Right ventricle myocardium superior (tissue), 1 donor: ENCODE measurements at regions not wholly inside any gene's neighbourhood (a gene's known extent, or its start where the extent isn't known, plus 50 kb on each side); places are given as distances from the start of the nearest gene placed in this dataset.

Experiments used
- ATAC-seq: fragments of 200-7000 bp; cut with Tn5 transposase; one replicate; pipeline ENCODE4 v1.9.1; 2020; ENCODE audit warnings: mild to moderate bottlenecking; ENCODE audit not compliant: poor library complexity
- DNase-seq: peaks from one replicate; pipeline ENCODE4 v3.0.0-alpha.2; 2020
- intact Hi-C: fragments of 100-400 bp; cut with DNase I; formaldehyde crosslinking; loops from one replicate; pipeline ENCODE4 v1.11.2; 2022
- donor health status: DM: no; HTN: yes; CAD: no; lungs with severe emphysema.

DNA sequence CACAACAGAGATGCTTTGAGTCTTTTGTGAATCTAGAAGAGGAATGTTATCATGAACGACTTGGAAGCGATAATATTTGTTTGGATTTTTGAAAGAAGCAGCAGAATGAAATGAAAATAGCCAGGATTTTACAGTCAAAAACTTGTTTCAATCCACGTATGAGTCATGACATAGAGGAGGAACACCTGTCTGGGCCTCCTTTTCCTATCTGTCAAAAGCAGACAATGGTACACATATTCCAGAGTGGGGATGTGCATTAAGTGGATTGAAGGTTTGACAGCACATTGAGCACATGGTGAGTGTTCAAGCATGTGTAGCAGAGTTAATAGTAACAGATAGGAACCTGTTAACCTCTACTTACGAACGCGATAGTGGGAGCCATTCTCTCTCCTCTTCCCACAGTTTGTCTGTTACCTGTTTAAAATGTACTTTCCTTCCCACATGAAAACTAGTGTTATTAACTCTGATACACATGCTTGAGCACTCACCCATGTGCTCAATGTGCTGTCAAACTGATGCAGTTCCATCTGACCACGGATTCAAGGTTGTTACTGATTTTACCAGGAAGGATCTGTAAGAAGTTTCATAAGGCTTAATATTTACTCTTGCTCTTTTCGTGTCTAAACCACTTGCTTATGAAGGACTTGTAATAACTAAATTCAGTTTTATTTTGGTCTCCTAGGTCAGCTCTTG, 863.4 kb upstream of the SOX11 start:
- no peak for ATAC-seq
- no peak for DNase-seq
- intact Hi-C loops = no loop called here

DNA sequence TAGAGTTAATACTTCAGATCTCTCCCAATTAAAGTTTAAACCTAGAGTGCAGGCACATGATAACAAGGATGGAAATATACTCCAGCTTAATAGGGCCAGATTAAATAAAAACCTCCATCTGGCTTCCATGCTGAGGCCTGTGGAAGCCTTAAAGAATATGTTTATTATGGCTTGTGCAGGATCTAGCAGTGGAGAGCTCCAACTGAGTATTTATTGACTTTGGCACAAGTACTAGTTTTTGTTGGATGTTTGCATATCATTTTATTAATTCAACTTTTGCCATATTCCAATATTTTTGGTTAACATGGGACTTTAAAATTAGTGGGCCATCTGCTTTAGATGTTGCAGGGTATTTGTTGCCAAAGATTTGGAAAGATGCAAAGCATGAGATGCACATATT, 860.4 kb upstream of the SOX11 start:
- ATAC-seq = no peak
- no peak for DNase-seq
- intact Hi-C loops = no loop called here

DNA sequence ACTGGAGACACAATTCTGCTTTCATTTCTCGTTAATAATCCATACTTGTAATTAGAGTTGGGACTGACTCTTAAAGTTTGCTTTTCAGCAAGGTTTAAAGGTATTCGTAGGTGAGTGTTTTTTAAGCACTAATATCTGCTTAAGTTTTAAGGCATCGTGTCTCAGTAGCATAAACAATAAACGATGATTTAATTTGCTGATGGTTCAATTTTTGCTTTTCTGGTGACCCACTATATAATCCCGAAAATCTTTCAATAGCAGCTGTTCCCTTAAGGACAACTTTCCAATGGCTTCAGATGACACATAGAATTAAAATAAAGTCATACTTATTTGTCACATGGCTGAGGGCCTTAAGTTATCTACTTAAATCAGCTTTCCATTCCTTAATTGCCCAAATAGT, 859.5 kb upstream of the SOX11 start:
- intact Hi-C loops = no loop called here
- no peak for ATAC-seq
- no peak for DNase-seq

DNA sequence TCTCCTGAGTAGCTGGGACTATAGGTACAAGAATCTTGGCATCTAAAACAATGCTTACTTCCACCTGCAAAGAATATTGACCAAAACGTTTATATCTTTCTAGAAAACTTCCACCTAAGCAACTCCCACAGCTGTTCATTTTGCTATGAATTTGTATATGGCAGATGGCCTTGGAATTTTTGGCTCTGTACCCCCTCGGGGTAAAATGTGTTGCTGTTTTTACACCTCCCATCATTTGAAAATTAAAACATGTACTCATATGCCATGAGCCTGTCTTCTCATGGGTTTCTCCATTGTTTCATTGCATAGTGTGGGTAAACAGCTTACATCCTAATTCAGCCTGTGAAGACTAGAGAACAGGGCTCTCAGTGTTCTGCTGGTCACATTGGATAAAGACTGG, 853.6 kb upstream of the SOX11 start:
- intact Hi-C loops = no loop called here
- ATAC-seq (no peak), DNase-seq (no peak)

DNA sequence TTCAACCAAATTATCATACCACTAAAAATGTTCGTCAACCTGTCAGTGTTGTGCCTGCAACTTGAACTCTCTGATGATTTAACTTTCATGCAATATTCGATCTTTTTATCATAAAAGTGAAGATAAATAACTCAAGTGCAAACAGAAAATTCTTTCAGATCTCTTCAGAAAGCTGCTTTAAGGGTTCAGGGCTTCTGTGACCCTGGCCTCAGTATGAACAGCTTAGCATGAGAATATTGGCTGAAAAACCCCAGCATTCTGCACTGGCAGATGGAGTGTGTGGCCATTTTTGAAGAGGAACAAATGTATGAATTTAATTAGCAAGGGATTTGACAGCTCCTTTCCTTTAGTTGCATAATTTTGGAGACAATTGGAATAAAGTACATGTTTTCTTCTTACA, 851.4 kb upstream of the SOX11 start:
- intact Hi-C loops = no loop called here
- no peak for ATAC-seq

DNA sequence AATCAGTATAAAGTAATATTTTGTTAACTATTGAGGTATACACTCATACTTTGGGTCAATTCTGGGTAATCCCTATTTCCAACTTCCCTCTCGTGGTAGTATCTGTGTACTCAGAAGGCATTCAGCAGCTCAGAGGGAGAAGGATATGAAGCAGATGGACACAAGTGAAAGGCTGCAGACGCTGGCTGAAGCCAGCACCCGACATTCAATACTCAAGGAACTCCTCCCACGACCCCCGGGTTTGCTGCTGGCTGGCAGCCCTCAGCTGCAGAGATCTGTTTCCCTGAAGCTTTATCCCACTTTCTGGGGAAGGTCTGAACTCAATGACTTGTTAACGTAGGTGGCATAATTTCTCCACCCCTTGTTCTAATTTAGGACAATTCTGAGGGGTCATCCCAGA, 847.3 kb upstream of the SOX11 start:
- ATAC-seq (no peak), DNase-seq (no peak)
- intact Hi-C loops = no loop called here

More for the DNA sequence above, 851.4 kb upstream of the SOX11 start:
- no peak for DNase-seq

DNA sequence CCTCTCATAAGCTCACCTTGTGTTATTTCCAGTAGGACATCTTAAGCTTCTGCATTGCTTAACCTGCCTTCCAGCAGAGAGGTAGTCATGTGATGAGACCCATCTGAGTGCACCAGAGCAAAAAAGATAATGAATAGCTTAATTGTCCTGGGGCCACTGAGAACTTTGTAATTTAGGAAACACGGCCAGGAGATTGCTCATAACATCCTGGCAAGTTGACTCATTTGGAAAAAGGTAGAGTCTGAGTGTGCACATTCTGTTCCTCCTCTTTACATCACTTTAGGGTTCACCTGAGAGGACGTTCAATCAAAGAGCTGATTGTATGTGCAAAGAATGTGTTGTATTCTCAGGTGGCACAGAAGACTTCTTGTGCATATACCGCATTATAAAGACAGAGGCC, 830.2 kb upstream of the SOX11 start:
- no peak for DNase-seq
- no peak for ATAC-seq
- intact Hi-C loops = no loop called here

DNA sequence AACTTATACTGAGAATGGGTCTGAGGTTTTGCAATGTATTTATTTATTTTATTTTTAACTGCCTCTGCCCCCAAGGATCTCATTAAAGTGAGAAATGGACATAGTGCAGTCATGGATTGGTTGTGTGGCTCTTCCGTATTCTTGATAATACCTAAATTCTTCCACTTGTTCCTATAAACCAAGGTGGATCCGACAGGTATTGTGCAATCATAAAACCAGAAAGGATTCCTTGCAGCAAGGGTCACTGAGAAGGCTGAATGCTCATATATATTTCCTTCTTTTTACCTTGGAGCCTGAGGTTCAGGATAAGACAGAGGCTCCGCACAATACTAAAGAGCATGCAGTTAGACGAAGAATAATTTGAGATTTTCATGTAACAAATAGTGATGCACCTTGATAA, 826.0 kb upstream of the SOX11 start:
- ATAC-seq (no peak), DNase-seq (no peak)
- intact Hi-C loops = no loop called here

DNA sequence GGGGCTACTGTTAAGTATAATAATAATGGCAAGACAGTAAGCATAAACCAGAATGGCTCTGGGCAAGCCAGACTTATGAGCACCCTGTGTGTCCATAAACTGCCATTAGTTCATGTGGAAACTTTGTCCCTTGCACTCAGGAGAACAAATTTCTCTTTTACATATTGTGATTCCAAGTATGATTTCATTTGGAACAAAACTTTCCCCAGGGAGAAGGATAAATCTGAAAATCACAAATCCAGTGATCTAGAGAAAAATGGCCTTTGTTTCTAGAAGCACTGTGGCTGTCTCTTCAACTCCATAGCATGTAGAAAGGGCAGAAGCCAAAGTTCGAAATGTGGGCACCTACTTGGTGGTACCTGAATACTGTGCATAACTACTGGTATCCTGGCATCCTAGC, 823.7 kb upstream of the SOX11 start:
- ATAC-seq (no peak), DNase-seq (no peak)
- intact Hi-C loops = no loop called here

DNA sequence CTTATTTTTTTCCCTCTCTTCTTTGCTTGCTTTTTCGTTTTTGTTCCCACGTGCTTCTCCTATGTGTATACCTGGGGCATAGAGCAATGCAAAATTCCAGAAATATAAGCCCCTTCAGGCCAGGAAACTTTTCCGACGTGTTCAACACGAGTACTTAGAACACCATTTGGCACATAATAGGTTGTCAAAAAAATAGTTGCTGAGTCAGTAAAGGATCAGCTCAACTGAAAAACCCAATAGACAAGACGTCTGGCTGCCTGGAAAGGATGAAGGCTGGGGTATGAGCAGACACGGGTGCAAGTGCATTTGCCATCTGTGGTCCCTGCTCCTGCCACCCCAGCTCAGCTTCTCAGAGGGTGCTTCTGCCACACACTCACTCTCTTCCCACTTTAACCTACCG, 823.0 kb upstream of the SOX11 start:
- ATAC-seq = no peak
- intact Hi-C loops = no loop called here
- DNase-seq = no peak

DNA sequence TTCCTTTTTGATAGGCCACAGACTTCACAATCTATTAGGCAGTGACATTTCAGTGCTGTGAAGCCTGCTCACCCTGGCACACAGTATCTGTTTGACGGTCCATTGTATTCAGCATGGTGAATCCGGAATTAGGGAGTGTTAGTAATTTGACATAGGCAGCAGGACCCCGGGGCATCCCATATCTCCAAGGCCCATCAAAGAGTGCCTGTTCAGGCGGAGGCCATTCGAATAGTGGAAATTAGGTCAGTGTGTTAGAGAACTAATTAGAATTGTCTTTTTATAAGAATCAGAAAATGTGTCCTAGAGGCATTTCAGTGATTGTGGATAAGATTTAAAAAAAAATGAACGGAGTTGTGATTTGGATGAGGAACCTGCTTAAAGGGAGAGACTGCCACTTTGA, 818.8 kb upstream of the SOX11 start:
- no peak for DNase-seq
- intact Hi-C loops = no loop called here

DNA sequence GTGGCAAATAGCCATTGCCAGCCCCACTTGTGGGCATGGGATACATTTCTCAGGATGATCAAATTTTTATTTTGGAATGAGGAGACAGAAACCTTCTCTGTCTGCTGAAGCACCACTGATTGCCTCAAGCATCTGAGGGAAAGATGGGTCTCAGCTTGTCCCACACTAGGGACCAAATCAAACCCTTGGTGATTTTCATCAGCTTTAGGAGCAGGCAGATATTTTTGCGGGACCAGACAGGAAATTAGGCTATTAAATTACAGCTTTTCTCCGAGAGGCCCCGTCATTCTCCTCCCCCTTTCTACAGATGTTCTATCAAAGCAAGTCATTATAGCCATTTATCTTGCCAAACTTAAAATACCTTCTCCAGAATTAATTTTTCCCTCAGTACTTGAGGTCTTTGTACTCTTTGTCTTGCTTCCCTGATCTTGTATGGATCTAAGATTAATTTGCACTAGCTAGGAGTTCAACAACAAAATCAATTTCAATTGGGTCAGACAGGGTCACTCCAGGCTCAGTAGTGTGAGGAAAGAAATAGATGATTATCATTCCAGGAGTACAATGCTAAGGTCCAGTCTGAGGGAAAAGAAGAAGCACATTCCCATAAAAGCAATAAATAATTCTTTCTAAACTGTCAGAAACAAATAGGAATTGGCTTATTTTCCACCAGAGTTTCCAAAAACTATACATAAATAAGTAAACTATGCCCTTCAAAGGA, 818.1 kb upstream of the SOX11 start:
- ATAC-seq = no peak
- intact Hi-C loops = no loop called here
- no peak for DNase-seq

More for the DNA sequence above, 818.8 kb upstream of the SOX11 start:
- ATAC-seq = no peak

DNA sequence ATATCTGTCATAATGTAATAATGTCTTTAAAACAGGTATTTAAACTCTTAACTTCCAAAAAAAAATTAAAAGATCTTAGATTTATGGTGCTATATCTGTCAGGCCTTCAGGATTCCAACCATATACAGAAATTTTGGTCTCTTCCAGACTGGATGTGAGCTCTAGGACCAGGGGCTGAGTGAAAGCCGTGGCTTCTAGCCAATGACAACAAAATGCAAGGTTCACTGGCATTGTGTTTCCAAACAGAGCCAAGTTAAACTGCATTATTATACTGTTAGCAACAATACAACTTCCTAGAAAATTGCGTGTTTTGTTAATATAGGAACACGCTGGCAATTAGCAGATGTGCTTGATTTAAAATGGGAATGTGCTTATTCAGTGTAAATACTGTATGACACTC, 809.8 kb upstream of the SOX11 start:
- ATAC-seq = no peak
- no peak for DNase-seq
- intact Hi-C loops = no loop called here

DNA sequence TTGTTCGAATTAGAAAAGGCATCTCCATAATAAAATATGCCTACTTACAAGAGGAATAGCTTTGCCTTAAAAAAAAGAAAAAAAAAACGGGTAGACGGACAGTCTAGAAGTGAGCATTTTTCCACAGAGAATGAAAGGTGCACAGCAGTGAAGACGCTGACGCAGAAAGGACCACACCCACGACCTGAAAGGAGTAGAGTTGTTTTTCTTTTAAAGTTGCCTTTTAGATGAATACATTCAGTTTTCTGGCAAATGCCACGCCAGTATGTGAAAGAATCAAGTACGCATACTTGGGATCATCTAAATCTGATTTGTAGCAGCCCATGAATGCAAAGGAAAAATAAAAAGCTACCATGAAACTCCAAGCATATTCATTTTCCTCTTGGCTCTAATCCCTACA, 809.2 kb upstream of the SOX11 start:
- ATAC-seq = no peak
- intact Hi-C loops = no loop called here
- no peak for DNase-seq

DNA sequence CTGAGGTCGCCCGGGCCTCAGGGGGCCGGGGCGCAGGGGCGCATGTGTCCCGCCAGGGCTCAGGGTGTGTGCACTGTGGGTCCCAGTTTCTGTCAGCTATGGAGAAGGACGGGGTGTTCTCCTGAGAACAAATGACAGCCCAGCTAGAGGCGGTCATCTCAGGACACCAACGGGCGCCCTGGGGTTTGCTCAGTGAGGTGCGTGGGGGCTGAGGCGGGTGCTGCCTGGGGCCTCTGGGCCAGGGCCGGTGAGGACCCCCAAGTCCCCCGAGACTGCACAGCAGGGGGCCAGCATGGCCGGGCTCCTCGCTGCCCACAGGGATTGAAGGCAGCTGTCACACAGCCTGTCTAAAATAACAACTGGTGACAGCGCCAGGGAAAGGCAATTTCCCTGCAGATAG, 808.8 kb upstream of the SOX11 start:
- intact Hi-C loops = no loop called here
- DNase-seq = no peak
- no peak for ATAC-seq

DNA sequence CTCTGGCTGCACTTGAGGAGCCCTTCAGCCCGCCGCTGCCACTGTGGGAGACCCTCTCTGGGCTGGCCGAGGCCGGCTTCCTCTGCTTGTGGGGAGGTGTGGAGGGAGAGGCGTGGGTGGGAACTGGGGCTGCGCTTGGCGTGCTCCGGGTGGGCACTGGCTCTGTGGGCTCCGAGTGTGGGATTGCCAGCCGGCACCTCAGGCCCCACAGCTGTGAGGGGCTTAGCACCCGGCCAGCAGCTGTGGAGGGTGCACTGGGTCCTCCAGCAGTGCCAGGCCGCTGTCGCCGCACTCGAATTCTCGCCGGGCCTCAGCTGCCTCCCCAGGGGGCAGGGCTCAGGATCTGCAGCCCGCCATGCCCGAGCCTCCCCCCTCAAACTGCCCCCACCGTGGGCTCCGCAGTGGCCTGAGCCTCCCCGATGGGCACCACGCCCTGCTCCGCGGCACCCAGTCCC, 808.0 kb upstream of the SOX11 start:
- DNase-seq (no peak), ATAC-seq (no peak)
- intact Hi-C loops = no loop called here

DNA sequence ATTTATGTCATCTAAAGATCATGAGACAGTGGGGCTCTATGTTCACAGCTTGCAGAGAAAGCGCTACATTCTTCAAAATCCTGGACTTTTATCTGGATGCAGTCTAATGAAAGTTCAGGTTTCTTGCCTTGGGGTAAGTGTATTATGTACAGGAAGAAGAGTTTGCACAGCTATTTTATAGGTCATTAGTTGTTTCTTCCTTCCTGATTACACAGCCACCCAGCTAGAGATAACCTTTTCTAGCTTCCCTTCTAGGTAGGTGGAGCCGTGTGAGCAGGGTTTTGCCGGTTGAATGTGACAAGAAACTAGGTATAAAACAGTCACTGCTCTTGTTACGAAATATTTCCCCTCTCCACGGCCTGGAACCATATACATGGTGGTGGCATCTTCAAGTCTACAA, 800.8 kb upstream of the SOX11 start:
- ATAC-seq (no peak), DNase-seq (no peak)
- intact Hi-C loops = no loop called here

DNA sequence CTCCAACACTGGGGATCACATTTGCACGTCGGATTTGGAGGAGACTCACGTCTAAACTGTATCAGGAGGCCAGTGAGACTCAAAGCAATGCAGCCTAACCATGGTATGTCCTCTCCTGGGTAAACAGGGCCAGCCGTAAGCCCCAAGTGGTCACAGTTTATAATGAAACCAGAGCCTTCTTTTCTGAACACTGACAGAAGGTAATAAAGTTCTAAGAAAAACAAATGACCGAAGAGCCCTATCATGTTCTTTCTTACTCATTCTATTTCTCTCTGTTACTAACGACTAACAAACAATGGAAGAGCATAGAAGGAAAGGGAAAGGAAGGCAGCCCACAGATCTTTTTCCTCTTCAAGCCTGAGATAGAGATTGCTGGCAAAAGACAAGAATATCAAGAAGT, 796.8 kb upstream of the SOX11 start:
- intact Hi-C loops = no loop called here
- ATAC-seq = no peak
- DNase-seq = no peak

DNA sequence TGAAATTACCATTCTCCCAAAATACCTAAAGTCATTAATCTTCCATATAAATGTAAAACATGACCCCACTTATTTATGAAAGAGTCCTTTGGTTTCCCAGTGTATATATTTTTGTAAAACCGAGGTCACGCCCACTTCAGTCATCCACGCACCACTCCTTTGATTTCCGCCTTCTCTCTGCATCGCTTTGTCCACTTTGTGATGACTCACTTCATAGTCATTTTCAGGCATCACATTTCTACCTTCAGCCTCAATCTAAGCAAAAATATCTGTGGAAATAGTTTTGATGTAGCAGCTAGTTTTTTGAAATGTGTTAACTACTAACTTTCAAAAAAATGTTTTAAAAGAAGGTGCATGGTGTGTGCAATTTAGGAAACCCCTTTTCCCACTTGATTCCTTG, 793.5 kb upstream of the SOX11 start:
- ATAC-seq = no peak
- intact Hi-C loops = no loop called here

DNA sequence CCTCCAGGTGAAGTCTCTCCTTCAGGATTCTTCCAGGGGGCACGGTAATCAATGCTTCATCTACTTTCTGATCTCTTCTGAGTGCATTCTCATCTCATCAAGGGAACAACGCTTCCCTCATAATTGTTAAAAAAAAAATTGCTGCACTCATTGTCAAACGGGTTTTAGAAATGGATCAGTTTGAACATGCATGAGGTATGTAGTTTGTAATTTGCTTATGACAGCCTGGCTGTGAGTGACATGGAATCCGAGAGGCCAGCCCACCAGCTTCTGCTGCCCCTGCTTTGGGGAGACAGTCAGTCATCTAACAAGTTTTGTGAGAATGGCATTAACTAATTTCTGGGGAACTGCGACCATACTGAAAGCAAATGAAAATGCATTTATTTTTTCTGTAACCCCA, 791.9 kb upstream of the SOX11 start:
- DNase-seq = no peak
- ATAC-seq = no peak
- intact Hi-C loops = no loop called here

More for the DNA sequence above, 793.5 kb upstream of the SOX11 start:
- no peak for DNase-seq
